Non-pigmented ciliary epithelial cell (primary cell): ENCODE measurements at regions not wholly inside any gene's neighbourhood (a gene's known extent, or its start where the extent isn't known, plus 50 kb on each side); places are given as distances from the start of the nearest gene placed in this dataset.
A peak's percentile ranks its signal among the peaks of the same experiment; 100 is the strongest.

Experiments
- DNase-seq: peaks from one replicate; pipeline ENCODE4 v3.0.0-alpha.2; 2010; ENCODE audit warnings: low read depth

- DNase-seq: no peak
Observed at GRCh38 chr3:55413236-55413635, 73.9 kb downstream of the WNT5A start.

DNA sequence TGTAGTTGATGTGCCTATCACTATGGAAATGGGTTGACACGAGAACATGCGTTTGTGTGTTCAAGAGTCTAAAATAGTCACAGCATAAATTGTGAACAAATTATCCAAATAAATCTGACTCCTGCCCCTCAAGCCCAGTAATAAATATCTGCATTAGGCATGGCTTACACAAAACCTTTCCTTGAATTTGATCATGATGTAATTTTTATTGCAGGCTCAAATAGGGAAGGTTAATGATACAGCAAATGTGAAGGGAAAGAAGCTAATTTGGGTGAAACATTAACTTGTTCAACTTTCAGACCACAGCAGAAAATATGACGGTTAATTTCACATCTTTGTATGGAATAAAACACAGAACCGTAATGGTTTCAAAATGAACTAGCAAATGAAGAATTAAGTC, 74.6 kb downstream of the WNT5A start:
- DNase-seq: no peak

DNA sequence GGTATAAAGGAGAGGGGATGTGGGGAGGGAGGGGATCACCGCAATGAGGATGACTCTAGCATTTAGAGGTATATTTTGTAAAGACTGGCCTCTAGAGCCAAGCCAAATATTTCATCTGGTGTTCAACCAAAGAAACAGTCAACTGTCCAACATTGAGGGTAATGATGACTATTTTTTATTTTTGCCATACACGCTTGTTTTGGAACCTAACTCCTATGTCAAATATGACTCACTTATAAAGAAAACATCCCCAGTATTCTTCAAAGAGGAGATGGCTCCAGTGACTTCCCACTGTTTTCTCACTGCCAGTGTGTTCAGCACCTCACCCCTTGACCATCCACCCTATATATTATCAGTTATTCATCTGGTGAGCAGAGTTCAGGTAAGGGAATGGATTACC, 77.3 kb downstream of the WNT5A start:
- no peak for DNase-seq

DNA sequence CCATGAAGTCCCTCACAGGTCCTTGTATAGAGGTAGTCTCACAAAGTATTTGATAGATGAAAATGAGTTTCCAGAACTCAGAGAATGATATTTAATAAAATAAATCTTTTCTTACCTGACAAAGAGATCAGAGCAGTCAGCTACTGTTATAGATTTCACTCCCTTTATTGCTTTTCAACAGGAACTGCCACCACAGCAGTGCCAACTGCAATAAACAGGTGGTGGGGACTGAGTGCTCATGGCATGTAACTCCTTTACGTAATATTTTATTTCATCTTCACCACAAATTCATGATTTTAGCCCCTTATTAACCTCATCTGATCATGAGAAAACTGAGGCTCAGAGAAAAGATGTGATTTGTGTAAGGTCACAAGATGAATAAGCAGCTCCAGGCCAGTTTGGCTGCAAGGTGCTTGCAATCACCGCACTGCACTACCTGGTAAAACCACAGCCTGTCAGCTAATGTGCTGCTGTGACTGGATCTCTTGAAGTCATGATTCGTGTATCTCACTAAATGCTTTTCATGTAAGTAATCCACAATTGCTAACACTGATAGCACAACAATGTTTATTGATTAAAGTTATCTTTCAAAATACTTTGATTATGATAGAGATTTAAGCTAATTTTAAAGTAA, 78.8 kb downstream of the WNT5A start:
- DNase-seq: no peak

GRCh38 chr3:55407426-55407820, 79.7 kb downstream of the WNT5A start:
- DNase-seq: no peak

- DNase-seq: no peak
Observed at GRCh38 chr3:55406696-55407425, 80.2 kb downstream of the WNT5A start.

GRCh38 chr3:55405436-55405835, 81.7 kb downstream of the WNT5A start:
- DNase-seq: no peak

DNA sequence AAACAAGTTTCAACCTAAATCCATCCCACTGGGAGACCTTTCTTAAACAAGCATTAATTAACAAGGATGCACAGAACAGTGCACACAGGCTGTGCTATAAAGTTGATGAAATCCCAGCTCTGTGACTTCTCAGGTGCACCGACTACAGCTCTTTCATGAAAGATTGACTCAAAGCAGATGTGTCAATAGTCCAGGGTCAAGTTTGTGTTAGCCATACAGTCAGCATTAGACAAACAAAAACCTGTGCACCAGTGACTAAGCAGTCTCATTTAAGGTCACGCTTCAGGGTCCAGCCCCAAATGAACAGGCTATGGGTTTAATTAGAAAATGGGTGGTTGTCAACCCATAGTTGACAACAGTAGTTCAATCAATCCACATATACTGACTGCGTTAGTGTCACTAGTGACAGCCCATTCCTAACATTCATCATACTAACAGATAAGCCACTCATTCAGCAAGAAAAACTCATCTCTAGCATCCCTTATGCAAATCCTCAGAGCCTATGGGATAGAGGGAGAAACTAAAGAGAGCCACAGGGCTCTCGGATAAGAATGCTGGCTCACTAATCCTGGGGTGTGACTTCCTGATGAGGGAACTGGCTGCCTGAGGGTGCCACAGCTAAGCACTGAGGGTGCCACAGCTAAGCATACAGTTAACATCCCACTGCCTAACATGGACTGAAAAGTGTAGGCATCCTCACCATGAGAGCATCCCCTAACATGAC, 84.1 kb downstream of the WNT5A start:
- no peak for DNase-seq

- DNase-seq: no peak
Observed at GRCh38 chr3:55380561-55380960, 106.5 kb downstream of the WNT5A start.

DNA sequence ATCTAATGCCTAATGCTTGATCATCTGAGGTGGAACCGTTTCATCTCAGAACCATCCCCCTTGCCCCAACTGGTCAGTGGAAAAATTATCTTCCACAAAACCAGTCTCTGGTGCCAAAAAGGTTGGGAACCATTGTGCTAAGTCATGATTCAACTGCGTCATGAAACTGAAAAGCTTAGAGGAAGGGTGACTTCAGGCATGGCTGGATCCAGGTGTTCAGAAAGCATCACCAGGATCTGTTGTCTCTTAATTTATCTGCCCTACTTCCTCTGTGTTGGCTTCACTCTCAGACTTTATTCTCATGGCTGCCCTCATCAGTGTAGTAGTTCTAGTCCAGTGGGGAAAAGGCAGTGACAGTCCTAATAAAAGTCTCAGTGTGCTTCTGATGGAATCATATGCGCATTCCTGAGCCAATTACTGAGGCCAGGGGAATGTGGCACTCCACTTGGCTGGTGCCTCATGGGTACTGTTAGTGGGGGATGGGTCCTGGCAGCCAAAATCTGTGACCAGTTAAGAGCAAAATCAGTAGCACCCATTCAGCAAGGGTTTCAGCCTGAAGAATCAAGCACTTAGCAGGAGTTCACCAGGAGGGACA, 110.3 kb downstream of the WNT5A start:
- DNase-seq: no peak

GRCh38 chr3:55373423-55373822, 113.7 kb downstream of the WNT5A start:
- DNase-seq: no peak

GRCh38 chr3:55370272-55370671, 116.8 kb downstream of the WNT5A start:
- DNase-seq: no peak

- no peak for DNase-seq
Observed at GRCh38 chr3:55369141-55369847, 117.8 kb downstream of the WNT5A start.

GRCh38 chr3:55368366-55368765, 118.7 kb downstream of the WNT5A start:
- DNase-seq: no peak

DNA sequence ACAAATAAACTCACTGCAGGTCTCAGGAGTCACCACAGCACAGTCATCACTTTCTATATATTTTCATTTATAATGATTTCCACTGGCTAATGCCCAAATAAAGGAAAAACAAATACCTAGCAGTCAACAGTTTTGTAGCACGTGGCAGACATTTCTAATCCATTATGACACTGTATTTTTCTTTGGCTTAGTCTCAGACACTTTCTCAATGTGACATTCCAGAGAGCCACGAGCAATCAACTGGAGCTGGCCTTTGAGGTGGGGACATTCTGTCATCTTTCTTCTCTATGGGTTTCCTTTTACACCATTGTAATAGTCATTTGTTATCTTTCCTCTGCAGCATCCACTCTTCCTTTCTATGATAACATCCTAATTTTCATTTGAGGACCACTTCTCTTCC, 119.7 kb downstream of the WNT5A start:
- DNase-seq: no peak

GRCh38 chr3:55364421-55364820, 122.7 kb downstream of the WNT5A start:
- no peak for DNase-seq

DNA sequence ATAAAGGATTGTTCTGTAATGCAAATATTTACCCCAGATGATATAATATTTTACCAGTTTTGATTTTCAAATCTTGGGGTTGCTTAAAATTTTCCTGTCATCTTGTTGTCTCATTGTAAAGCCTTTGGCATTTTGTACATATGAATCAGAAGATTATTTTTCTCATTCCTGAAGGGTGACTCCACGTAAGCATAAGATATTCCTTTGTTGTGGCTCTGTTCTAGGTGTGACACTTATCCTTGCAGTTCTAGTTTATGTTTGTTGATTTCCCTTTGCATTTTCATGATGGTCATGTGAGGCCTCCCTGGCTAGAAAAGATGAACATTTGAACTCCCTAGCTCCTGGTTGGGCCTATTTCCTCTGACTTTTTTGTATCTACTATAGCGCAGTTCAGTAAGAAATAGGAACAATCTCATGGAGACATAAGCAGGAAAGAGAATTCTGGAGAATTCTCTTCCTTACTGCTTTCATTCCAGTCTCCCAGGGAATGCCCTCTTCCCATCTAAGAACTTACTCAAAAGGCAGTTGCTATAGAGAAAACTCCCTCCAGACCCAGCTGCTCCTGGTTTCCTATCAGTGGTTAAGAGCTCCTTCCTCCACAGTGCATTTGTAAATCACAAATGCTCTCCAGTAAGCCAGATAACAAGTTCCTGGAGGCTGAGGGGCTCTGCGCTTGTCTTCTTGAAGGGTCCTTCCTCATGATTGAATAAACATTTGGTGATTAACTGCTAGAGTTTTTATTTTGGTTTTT, 124.7 kb downstream of the WNT5A start:
- DNase-seq: peak; percentile 47

- no peak for DNase-seq
Observed at GRCh38 chr3:55357796-55358195, 129.3 kb downstream of the WNT5A start.

- no peak for DNase-seq
Observed at GRCh38 chr3:55352668-55353067, 134.4 kb downstream of the WNT5A start.

GRCh38 chr3:55349851-55350250, 137.3 kb downstream of the WNT5A start:
- DNase-seq: no peak
